ENCODE measurements at regions not wholly inside any gene's neighbourhood (a gene's known extent, or its start where the extent isn't known, plus 50 kb on each side); places are given as distances from the start of the nearest gene placed in this dataset.
"Not testable (repeated sequence)": the region's sequence is repeated elsewhere in the genome, so short reads cannot be mapped to it uniquely, and the experiment has no call there.

DNA sequence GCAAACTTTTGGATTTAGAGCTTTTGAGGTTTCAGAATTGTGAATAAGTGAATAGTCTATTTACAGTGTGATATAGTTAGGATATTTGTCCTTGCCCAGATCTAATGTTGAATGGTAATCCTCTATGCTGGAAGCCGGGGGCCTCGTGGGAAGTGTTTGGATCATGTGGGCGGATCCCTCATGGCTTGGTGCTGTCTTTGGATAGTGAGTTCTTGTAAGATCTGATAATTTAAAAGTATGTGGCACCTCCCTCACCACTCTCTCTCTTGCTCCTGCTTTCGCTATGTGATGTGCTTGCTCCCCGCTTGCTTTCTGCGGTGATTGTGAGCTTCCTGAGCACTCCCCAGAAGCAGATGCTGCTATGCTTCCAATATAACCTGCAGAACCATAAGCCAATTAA is 128.0 kb upstream of the KCNJ3 start:
- no peaks in the 10 kb centered on the region; the same call in 1 of the 2 replicates for H3K36me3 ChIP-seq (ENCODE audit: insufficient read depth, low read length)
- 0 out of 2 replicates have a peak, but pooled peaks cover 4% of the 10 kb centered on the region for H3K9me3 ChIP-seq (ENCODE audit: low read length)
- no peaks in the 10 kb centered on the region for H3F3A ChIP-seq (ENCODE audit: insufficient read depth, low read length)
- no peaks in the 10 kb centered on the region for H4K20me1 ChIP-seq (ENCODE audit: insufficient read depth, low read length)
- no peaks in the 10 kb centered on the region for H3K27me3 ChIP-seq (ENCODE audit: insufficient read depth, low read length)
- no peaks in the 10 kb centered on the region for H3K9me2 ChIP-seq (ENCODE audit: low read depth, low read length)
- no peak overlapping the region for H3K9ac ChIP-seq (ENCODE audit: low read length)
- H3K27ac ChIP-seq (ENCODE audit: low read depth, low read length, poor library complexity, severe bottlenecking), result no peak overlapping the region
- no peaks in the 10 kb centered on the region for H3K4me1 ChIP-seq (ENCODE audit: insufficient read depth, low read length, severe bottlenecking)
- H2AFZ ChIP-seq (ENCODE audit: low read length), result peak overlapping the region; percentile 55; the same call in 1 of the 2 replicates
- no peak overlapping the region for H3K4me2 ChIP-seq (ENCODE audit: low read length)
- H3K4me3 ChIP-seq (ENCODE audit: low read depth, low read length, poor library complexity, severe bottlenecking), result no peak overlapping the region
- H3K79me2 ChIP-seq (ENCODE audit: insufficient read depth, low read length), result no peaks in the 10 kb centered on the region
- TF ChIP-seq, protein P1, sequence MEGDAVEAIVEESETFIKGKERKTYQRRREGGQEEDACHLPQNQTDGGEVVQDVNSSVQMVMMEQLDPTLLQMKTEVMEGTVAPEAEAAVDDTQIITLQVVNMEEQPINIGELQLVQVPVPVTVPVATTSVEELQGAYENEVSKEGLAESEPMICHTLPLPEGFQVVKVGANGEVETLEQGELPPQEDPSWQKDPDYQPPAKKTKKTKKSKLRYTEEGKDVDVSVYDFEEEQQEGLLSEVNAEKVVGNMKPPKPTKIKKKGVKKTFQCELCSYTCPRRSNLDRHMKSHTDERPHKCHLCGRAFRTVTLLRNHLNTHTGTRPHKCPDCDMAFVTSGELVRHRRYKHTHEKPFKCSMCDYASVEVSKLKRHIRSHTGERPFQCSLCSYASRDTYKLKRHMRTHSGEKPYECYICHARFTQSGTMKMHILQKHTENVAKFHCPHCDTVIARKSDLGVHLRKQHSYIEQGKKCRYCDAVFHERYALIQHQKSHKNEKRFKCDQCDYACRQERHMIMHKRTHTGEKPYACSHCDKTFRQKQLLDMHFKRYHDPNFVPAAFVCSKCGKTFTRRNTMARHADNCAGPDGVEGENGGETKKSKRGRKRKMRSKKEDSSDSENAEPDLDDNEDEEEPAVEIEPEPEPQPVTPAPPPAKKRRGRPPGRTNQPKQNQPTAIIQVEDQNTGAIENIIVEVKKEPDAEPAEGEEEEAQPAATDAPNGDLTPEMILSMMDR (IDR thresholded peaks at IDR 0.05; ENCODE audit: low read length), result no peak
- no peak for TF ChIP-seq EZH2 (IDR thresholded peaks at IDR 0.05; ENCODE audit: borderline replicate concordance, low read length)

DNA sequence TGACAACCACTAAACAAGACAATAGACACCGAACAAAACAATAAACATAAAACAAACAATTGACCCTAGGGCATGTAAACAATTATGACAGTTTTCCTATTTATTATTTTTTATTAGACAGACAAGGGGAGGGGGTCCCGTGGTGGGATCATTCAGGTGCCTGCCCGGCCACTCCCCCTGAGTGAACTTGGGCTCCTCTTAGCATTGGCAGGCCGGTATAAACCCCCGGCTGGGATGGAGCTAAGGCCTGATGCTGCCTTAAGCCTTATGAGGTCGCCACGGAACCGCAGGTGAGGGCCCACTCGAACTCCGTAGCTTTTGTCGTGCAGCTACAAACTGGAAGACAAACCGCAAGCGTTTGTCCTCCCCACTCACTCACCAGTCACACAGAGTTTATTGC is 121.8 kb upstream of the KCNJ3 start:
- not testable (repeated sequence) for H3K4me1 ChIP-seq (ENCODE audit: insufficient read depth, low read length, severe bottlenecking); H3K4me2 ChIP-seq (ENCODE audit: low read length); H2AFZ ChIP-seq (ENCODE audit: low read length); H3K4me3 ChIP-seq (ENCODE audit: low read depth, low read length, poor library complexity, severe bottlenecking); H3K9ac ChIP-seq (ENCODE audit: low read length); H3K79me2 ChIP-seq (ENCODE audit: insufficient read depth, low read length); H3K9me2 ChIP-seq (ENCODE audit: low read depth, low read length); H3K27me3 ChIP-seq (ENCODE audit: insufficient read depth, low read length); H4K20me1 ChIP-seq (ENCODE audit: insufficient read depth, low read length); H3K9me3 ChIP-seq (ENCODE audit: low read length); H3F3A ChIP-seq (ENCODE audit: insufficient read depth, low read length); H3K36me3 ChIP-seq (ENCODE audit: insufficient read depth, low read length); H3K27ac ChIP-seq (ENCODE audit: low read depth, low read length, poor library complexity, severe bottlenecking)

DNA sequence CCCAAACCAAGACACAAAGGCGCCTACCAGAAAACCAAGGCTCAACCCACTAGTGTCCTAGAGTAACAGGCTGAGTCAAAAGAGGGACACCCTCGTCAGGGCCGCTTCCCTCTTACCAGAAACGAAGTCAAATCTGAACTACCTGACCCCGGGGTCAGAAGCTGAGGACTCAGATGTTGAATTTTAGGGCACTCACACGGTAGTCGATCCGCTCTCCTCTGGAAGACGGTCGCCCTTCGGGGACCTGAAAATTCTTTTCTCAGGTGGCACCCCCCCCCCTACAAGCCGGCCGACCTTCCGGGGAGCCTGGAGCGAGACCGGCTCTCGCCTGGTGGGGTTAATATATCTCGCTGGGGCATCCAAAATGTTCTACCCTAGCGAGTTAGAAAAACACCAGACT is 121.1 kb upstream of the KCNJ3 start:
- no peak overlapping the region for H3K27ac ChIP-seq (ENCODE audit: low read depth, low read length, poor library complexity, severe bottlenecking)
- no peaks in the 10 kb centered on the region for H4K20me1 ChIP-seq (ENCODE audit: insufficient read depth, low read length)
- TF ChIP-seq, protein P1 (IDR thresholded peaks at IDR 0.05; ENCODE audit: low read length), result no peak
- no peak for TF ChIP-seq EZH2 (IDR thresholded peaks at IDR 0.05; ENCODE audit: borderline replicate concordance, low read length)
- H3K79me2 ChIP-seq (ENCODE audit: insufficient read depth, low read length), result no peaks in the 10 kb centered on the region
- H3K9me3 ChIP-seq (ENCODE audit: low read length), result no peaks in the 10 kb centered on the region
- no peak overlapping the region for H3K4me2 ChIP-seq (ENCODE audit: low read length)
- no peak overlapping the region for H2AFZ ChIP-seq (ENCODE audit: low read length)
- no peaks in the 10 kb centered on the region for H3F3A ChIP-seq (ENCODE audit: insufficient read depth, low read length)
- H3K4me3 ChIP-seq (ENCODE audit: low read depth, low read length, poor library complexity, severe bottlenecking), result no peak overlapping the region
- no peaks in the 10 kb centered on the region for H3K36me3 ChIP-seq (ENCODE audit: insufficient read depth, low read length)
- H3K4me1 ChIP-seq (ENCODE audit: insufficient read depth, low read length, severe bottlenecking), result no peaks in the 10 kb centered on the region
- H3K27me3 ChIP-seq (ENCODE audit: insufficient read depth, low read length), result no peaks in the 10 kb centered on the region
- H3K9ac ChIP-seq (ENCODE audit: low read length), result no peak overlapping the region
- no peaks in the 10 kb centered on the region for H3K9me2 ChIP-seq (ENCODE audit: low read depth, low read length)

DNA sequence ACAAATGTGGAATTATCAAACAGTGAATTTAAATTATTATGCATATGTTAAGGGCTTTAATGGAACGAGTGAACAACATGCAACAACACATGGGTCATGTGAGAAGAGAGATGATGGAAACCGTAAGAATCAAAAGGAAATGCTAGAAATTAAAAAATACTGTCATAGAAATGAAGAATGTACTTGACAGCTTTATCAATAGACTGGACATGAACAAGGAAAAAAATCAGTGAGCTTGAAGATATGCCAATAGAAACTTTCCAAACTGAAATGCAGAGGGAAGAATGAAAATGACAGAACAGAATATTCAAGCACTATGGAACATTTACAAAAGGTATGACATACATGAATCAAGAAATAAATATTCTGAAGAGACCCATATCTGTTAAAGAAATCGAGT is 117.7 kb upstream of the KCNJ3 start:
- Histone ChIP-seq H3K27me3 (ENCODE audit: insufficient read depth, low read length) (no peaks in the 10 kb centered on the region), H3K4me2 (ENCODE audit: low read length) (no peak overlapping the region), H3F3A (ENCODE audit: insufficient read depth, low read length) (no peaks in the 10 kb centered on the region), H2AFZ (ENCODE audit: low read length) (no peak overlapping the region), H3K79me2 (ENCODE audit: insufficient read depth, low read length) (no peaks in the 10 kb centered on the region), H3K9ac (ENCODE audit: low read length) (no peak overlapping the region), H3K9me2 (ENCODE audit: low read depth, low read length) (no peaks in the 10 kb centered on the region), H3K4me3 (ENCODE audit: low read depth, low read length, poor library complexity, severe bottlenecking) (no peak overlapping the region), H3K9me3 (ENCODE audit: low read length) (no peaks in the 10 kb centered on the region), H3K36me3 (ENCODE audit: insufficient read depth, low read length) (no peaks in the 10 kb centered on the region), H3K27ac (ENCODE audit: low read depth, low read length, poor library complexity, severe bottlenecking) (no peak overlapping the region), H4K20me1 (ENCODE audit: insufficient read depth, low read length) (no peaks in the 10 kb centered on the region), H3K4me1 (ENCODE audit: insufficient read depth, low read length, severe bottlenecking) (no peaks in the 10 kb centered on the region)
- no peak for TF ChIP-seq EZH2 (IDR thresholded peaks at IDR 0.05; ENCODE audit: borderline replicate concordance, low read length)
- TF ChIP-seq, protein P1 (IDR thresholded peaks at IDR 0.05; ENCODE audit: low read length), result no peak

DNA sequence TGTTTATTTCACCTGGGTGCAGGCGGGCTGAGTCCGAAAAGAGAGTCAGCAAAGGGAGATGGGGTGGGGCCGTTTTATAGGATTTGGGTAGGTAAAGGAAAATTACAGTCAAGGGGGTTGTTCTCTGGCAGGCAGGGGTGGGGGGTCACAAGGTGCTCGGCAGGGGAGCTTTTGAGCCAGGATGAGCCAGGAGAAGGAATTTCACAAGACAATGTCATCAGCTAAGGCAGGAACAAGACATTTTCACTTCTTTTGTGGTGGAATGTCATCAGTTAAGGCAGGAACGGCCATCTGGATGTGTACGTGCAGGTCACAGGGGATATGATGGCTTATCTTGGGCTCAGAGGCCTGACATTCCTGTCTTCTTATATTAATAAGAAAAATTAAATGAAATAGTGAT is 115.8 kb upstream of the KCNJ3 start:
- not testable (repeated sequence) for H3K36me3 ChIP-seq (ENCODE audit: insufficient read depth, low read length); H3F3A ChIP-seq (ENCODE audit: insufficient read depth, low read length); H3K9ac ChIP-seq (ENCODE audit: low read length); H3K27ac ChIP-seq (ENCODE audit: low read depth, low read length, poor library complexity, severe bottlenecking); H3K9me2 ChIP-seq (ENCODE audit: low read depth, low read length); H3K27me3 ChIP-seq (ENCODE audit: insufficient read depth, low read length); H3K4me1 ChIP-seq (ENCODE audit: insufficient read depth, low read length, severe bottlenecking); H4K20me1 ChIP-seq (ENCODE audit: insufficient read depth, low read length); H3K4me2 ChIP-seq (ENCODE audit: low read length); H3K79me2 ChIP-seq (ENCODE audit: insufficient read depth, low read length); H3K4me3 ChIP-seq (ENCODE audit: low read depth, low read length, poor library complexity, severe bottlenecking); H3K9me3 ChIP-seq (ENCODE audit: low read length); H2AFZ ChIP-seq (ENCODE audit: low read length)

DNA sequence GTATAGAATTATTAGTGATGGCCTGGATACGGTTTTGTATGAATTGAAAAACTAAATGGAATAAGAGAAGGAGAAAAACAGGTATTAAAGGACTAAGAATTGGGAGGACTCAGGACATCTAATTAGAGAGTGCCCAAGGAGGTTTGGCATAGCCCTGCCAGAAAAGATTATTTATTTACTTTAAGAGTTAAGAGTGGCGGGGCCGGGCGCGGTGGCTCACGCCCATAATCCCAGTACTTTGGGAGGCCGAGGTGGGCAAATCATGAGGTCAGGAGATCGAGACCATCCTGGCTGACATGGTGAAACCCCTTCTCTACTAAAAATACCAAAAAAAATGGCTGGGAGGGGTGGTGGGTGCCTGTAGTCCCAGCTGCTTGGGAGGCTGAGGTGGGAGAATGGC is 115.2 kb upstream of the KCNJ3 start:
- H2AFZ ChIP-seq (ENCODE audit: low read length); H4K20me1 ChIP-seq (ENCODE audit: insufficient read depth, low read length); H3K79me2 ChIP-seq (ENCODE audit: insufficient read depth, low read length); H3K9me3 ChIP-seq (ENCODE audit: low read length); H3F3A ChIP-seq (ENCODE audit: insufficient read depth, low read length); H3K4me1 ChIP-seq (ENCODE audit: insufficient read depth, low read length, severe bottlenecking); H3K4me3 ChIP-seq (ENCODE audit: low read depth, low read length, poor library complexity, severe bottlenecking); H3K9ac ChIP-seq (ENCODE audit: low read length); H3K27me3 ChIP-seq (ENCODE audit: insufficient read depth, low read length); H3K4me2 ChIP-seq (ENCODE audit: low read length); H3K9me2 ChIP-seq (ENCODE audit: low read depth, low read length); H3K36me3 ChIP-seq (ENCODE audit: insufficient read depth, low read length); H3K27ac ChIP-seq (ENCODE audit: low read depth, low read length, poor library complexity, severe bottlenecking): not testable (repeated sequence)

Data from OCI-LY1 (cell line).